AG09319 (cell line): ENCODE measurements at regions not wholly inside any gene's neighbourhood (a gene's known extent, or its start where the extent isn't known, plus 50 kb on each side); places are given as distances from the start of the nearest gene placed in this dataset.

Experiments
- DNase-seq: peaks from one replicate; pipeline ENCODE4 v3.0.0-alpha.2; 2010; ENCODE audit warnings: low read depth; ENCODE audit errors: extremely low read depth
- TF ChIP-seq, protein P1 (sequence below): IDR thresholded peaks from 2 replicates; pipeline ENCODE4 v1.5.1; 2011; ENCODE audit warnings: low read depth, mild to moderate bottlenecking, inconsistent platforms, low read length, moderate library complexity

DNA sequence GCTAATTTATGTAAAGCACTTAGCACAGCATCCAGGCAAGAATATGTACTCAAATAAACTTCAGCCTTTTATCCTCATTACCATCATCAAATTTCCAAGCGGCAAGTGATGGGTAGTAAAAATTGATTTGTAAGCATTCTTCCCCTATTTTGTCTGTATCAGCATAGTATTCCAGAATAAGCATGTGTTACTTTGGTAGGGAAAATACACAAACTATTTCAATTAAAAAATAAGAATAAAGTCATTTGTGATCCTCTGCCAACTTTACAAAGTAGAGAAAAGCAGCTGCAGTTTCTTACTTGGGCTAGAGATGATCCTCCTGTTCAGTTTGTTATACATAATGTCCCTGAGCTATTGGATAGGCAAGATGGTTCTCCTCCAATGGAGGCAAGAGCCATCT lies 493.2 kb downstream of the ZEB2 start:
- TF ChIP-seq, protein P1, sequence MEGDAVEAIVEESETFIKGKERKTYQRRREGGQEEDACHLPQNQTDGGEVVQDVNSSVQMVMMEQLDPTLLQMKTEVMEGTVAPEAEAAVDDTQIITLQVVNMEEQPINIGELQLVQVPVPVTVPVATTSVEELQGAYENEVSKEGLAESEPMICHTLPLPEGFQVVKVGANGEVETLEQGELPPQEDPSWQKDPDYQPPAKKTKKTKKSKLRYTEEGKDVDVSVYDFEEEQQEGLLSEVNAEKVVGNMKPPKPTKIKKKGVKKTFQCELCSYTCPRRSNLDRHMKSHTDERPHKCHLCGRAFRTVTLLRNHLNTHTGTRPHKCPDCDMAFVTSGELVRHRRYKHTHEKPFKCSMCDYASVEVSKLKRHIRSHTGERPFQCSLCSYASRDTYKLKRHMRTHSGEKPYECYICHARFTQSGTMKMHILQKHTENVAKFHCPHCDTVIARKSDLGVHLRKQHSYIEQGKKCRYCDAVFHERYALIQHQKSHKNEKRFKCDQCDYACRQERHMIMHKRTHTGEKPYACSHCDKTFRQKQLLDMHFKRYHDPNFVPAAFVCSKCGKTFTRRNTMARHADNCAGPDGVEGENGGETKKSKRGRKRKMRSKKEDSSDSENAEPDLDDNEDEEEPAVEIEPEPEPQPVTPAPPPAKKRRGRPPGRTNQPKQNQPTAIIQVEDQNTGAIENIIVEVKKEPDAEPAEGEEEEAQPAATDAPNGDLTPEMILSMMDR = no peak
- no peak for DNase-seq

DNA sequence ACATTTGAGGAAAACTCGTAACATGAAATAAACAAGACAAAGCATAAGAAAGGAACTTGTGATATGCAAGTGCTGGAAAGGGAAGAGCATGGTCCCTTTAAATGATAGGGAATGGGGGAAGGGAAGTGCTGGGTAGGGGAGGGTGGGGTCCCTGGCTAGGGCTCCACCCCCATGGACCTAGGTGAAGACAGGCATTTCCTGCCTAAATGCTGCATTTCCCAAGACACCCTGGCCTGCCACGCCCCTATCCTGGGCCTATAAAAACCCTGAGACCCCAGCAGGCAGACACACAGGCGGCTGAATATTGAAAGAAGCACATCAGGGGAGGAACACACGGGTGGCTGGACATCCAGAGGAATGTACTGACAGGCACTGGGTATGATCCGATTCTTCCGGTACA lies 499.9 kb downstream of the ZEB2 start:
- no peak for DNase-seq
- TF ChIP-seq, protein P1 = no peak

DNA sequence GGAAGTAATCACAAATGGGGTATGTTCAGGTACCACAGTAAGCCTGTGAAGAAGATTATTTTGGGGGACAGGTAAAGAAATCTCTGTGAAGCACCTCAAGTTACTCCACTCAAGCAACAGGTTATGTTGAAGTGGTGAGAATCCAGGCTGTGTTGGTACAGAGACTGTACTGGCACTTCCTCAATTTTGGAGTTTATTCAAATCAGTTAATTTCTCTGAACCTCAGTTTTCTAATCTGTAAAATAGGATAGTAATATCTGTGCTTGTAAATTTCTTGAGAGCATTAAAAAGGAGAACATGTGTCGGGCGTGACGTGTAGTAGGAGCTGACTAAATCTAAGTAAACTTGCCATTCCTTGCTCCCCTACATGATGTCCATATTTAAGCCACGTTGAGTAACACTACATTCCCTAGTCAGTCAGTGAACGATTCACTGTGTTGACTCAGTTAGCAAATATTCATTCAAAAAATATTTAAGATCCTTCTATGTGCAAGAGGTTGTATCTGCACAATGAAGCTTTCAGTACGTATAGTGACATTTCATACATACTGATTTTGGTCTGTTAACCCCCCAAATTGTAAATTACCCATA lies 504.2 kb downstream of the ZEB2 start:
- TF ChIP-seq, protein P1 = no peak
- DNase-seq = peak; percentile 38

DNA sequence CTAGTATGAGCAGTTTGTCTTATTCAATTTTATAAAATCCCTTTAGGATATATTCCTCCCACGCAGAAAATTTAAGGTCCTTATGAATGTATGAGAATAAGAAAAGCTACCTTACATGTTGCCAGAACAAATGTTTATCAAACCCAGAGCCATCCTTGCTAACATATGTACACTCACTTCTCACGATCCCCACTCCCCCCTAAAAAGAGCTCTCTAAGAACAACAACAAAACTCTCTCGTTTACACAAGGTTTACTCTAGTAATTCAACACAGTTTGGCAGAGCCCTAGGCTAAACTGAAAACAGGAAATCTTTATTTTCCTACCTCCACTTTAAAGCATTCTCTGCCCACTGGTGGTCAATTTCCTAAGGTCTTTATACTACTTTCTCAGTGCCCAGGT lies 504.9 kb downstream of the ZEB2 start:
- DNase-seq = no peak
- TF ChIP-seq, protein P1 = no peak; the same call in 1 of the 2 replicates

DNA sequence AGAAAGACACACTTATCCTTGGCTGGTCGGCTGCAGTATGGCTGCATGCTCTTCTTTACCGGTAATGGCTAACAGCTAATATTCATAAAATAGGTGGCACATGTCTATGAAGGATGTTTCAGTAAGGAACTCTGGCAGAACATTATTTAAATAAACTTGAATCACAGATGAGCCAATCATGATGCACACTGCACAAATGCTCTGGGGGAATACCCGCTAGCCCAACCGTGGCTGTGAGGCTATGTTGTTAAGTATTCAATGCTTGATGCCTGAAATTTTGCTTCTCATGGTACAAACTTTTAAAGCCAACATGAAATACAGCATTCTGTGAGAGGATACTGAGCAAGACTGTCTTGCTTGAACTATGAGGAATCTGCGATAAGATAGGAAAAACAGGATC lies 505.8 kb downstream of the ZEB2 start:
- no peak for DNase-seq
- TF ChIP-seq, protein P1 = no peak

DNA sequence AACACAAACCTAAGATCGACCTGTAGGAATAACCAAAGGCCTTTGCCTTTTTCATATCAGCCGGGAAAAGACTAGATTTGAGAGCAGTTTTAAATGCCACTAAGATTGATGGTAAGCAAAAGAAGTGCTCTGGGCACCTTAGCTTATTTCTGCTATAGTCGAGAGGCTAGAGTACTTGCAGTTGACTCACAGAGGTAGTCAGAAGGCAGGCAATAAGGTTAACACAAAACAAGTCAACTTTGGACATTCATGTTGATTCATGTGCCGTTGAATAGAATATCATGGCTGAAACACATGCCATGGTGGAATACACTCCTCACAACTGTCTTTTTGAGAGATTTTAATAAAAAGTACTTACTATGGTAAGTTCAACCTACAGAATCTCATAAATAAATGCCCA lies 507.6 kb downstream of the ZEB2 start:
- no peak for DNase-seq

DNA sequence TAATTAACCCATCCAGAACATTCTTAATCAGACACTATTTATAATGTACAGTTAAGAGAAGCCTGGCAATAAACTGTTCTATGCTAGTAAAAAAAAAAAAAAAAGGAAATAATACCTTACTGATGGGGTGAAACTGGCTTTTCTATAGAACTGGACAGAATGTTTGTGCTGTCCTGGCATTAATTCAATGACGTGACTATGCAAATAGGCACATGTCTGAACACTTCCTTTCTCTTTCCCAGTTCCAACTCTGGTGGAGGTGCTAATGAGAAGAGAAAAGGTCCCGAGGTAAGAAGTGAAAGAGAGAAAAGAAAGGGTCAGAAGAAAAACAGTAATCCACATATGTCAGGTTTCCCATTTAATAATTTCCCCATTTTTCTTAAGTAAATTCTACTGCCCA lies 508.4 kb downstream of the ZEB2 start:
- no peak for DNase-seq

More for the DNA sequence above, 507.6 kb downstream of the ZEB2 start:
- TF ChIP-seq, protein P1 = no peak

More for the DNA sequence above, 508.4 kb downstream of the ZEB2 start:
- TF ChIP-seq, protein P1 = no peak
